ENCODE measurements at regions not wholly inside any gene's neighbourhood (a gene's known extent, or its start where the extent isn't known, plus 50 kb on each side); places are given as distances from the start of the nearest gene placed in this dataset.

GRCh38 chr19:28943651-28944050 is 269.3 kb downstream of the UQCRFS1 start (continued):
- TF ChIP-seq ZNF654 (tag by site-specific recombination; IDR thresholded peaks at IDR 0.05; ENCODE audit: low read depth) (no peak), FEZF1 (tag by site-specific recombination; IDR thresholded peaks at IDR 0.05) (no peak), ZNF174 (tag by site-specific recombination; IDR thresholded peaks at IDR 0.05) (no peak)

- H3K9me3 ChIP-seq (ENCODE audit: control insufficient read depth, insufficient read depth, low read depth, low read length): no peaks in the 10 kb centered on the region
- H3K4me3 ChIP-seq (ENCODE audit: low read depth, low read length): no peak overlapping the region
- ChIA-PET CTCF (interaction anchor here (0.5 to 0.6 kb wide), 2 partner anchors 64 to 1092 kb away, joined by 3 to 5 read pairs; no protein-coding TSS in a partner anchor), POLR2A (no interaction called here)
- H3K36me3 ChIP-seq (ENCODE audit: control insufficient read depth in 2 of 2, insufficient read depth in 1 of 2, low read length in 2 of 2): no peaks in the 10 kb centered on the region
- TF ChIP-seq GLIS1 (tag by site-specific recombination; IDR thresholded peaks at IDR 0.05): 0 out of 2 replicates have a peak, but pooled peaks have one; percentile 6
- no peak for TF ChIP-seq ZNF555 (tag by site-specific recombination; conservative IDR thresholded peaks at IDR 0.05)
- H3K4me1 ChIP-seq (ENCODE audit: control insufficient read depth, insufficient read depth, low read length): peaks cover 12% of the 10 kb centered on the region
- no peak overlapping the region for H3K27ac ChIP-seq (ENCODE audit: extremely low read depth, low read depth, low read length)
These were observed 271.1 kb downstream of the UQCRFS1 start for GRCh38 chr19:28941833-28942232.

GRCh38 chr19:28940751-28941500 is 272.0 kb downstream of the UQCRFS1 start:
- ChIA-PET CTCF (interaction anchor here (1.5 kb wide), 1 partner anchor 16 kb away, joined by 3 read pairs; no protein-coding TSS in a partner anchor), POLR2A (no interaction called here)
- no peak overlapping the region for H3K4me3 ChIP-seq (ENCODE audit: low read depth, low read length)
- TF ChIP-seq SP7 (tag by site-specific recombination; IDR thresholded peaks at IDR 0.05): no peak
- no peak for TF ChIP-seq ZNF169 (tag by site-specific recombination; IDR thresholded peaks at IDR 0.05)
- no peak for TF ChIP-seq ZNF777 (tag by site-specific recombination; IDR thresholded peaks at IDR 0.05; ENCODE audit: borderline replicate concordance)
- TF ChIP-seq ZBTB7A (tag by site-specific recombination; IDR thresholded peaks at IDR 0.05; ENCODE audit: low read depth): no peak
- TF ChIP-seq ZNF239 (tag by site-specific recombination; IDR thresholded peaks at IDR 0.05): no peak
- TF ChIP-seq ZNF302 (tag by site-specific recombination; IDR thresholded peaks at IDR 0.05; ENCODE audit: low read depth): no peak
- H3K9me3 ChIP-seq (ENCODE audit: control insufficient read depth, insufficient read depth, low read depth, low read length): no peaks in the 10 kb centered on the region; the same call in 1 of the 2 replicates
- H3K36me3 ChIP-seq (ENCODE audit: control insufficient read depth in 2 of 2, insufficient read depth in 1 of 2, low read length in 2 of 2): no peaks in the 10 kb centered on the region
- peaks cover 12% of the 10 kb centered on the region for H3K4me1 ChIP-seq (ENCODE audit: control insufficient read depth, insufficient read depth, low read length)
- no peak overlapping the region for H3K27ac ChIP-seq (ENCODE audit: extremely low read depth, low read depth, low read length)

- POLR2A ChIA-PET: no interaction called here
- Histone ChIP-seq H3K36me3 (ENCODE audit: control insufficient read depth in 2 of 2, insufficient read depth in 1 of 2, low read length in 2 of 2) (no peaks in the 10 kb centered on the region), H3K4me3 (ENCODE audit: low read depth, low read length) (no peak overlapping the region), H3K4me1 (ENCODE audit: control insufficient read depth, insufficient read depth, low read length) (peaks cover 12% of the 10 kb centered on the region), H3K27ac (ENCODE audit: extremely low read depth, low read depth, low read length) (no peak overlapping the region), H3K9me3 (ENCODE audit: control insufficient read depth, insufficient read depth, low read depth, low read length) (no peaks in the 10 kb centered on the region; the same call in none of the 2 replicates)
- CTCF ChIA-PET: interaction anchor here (1.5 kb wide), 1 partner anchor 17 kb away, joined by 3 read pairs; no protein-coding TSS in a partner anchor
- TF ChIP-seq ZNF280C (tag by site-specific recombination; IDR thresholded peaks at IDR 0.05): no peak
- no peak for TF ChIP-seq ZBTB26 (tag by site-specific recombination; optimal IDR thresholded peaks at IDR 0.05)
- TF ChIP-seq ZNF416 (tag by site-specific recombination; IDR thresholded peaks at IDR 0.05): no peak
- TF ChIP-seq ZNF596 (tag by site-specific recombination; IDR thresholded peaks at IDR 0.05): no peak
- no peak for TF ChIP-seq KLF1 (tag by site-specific recombination; IDR thresholded peaks at IDR 0.05)
- TF ChIP-seq ZNF747 (tag by site-specific recombination; IDR thresholded peaks at IDR 0.05): no peak
- no peak for TF ChIP-seq ZNF76 (tag by site-specific recombination; IDR thresholded peaks at IDR 0.05; ENCODE audit: borderline replicate concordance, low read depth)
- no peak for TF ChIP-seq ZNF623 (tag by site-specific recombination; IDR thresholded peaks at IDR 0.05)
- no peak for TF ChIP-seq ZNF600 (tag by site-specific recombination; IDR thresholded peaks at IDR 0.05)
- TF ChIP-seq TCF7L2 (IDR thresholded peaks at IDR 0.05; ENCODE audit: borderline replicate concordance, low read depth, low read length): no peak
- TF ChIP-seq ZNF146 (tag by site-specific recombination; IDR thresholded peaks at IDR 0.05): no peak
- no peak for TF ChIP-seq ATF2 (tag by site-specific recombination; IDR thresholded peaks at IDR 0.05; ENCODE audit: low read depth)
- no peak for TF ChIP-seq SP7 (tag by site-specific recombination; IDR thresholded peaks at IDR 0.05)
- no peak for TF ChIP-seq ZNF223 (tag by site-specific recombination; IDR thresholded peaks at IDR 0.05)
- TF ChIP-seq ZNF202 (tag by site-specific recombination; IDR thresholded peaks at IDR 0.05; ENCODE audit: borderline replicate concordance): no peak
These were observed 273.7 kb downstream of the UQCRFS1 start for GRCh38 chr19:28939236-28939635.
